ENCODE measurements at regions not wholly inside any gene's neighbourhood (a gene's known extent, or its start where the extent isn't known, plus 50 kb on each side); places are given as distances from the start of the nearest gene placed in this dataset.

GRCh38 chr4:34824515-34824914 is 1419.8 kb downstream of the ARAP2 start:
- Histone ChIP-seq H3K9me3 (ENCODE audit: insufficient read depth, low read depth, low read length) (no peaks in the 10 kb centered on the region), H3K79me2 (ENCODE audit: insufficient read depth, low read length) (no peaks in the 10 kb centered on the region)

GRCh38 chr4:34826660-34827059 is 1417.7 kb downstream of the ARAP2 start:
- no peaks in the 10 kb centered on the region for H3K79me2 ChIP-seq (ENCODE audit: insufficient read depth, low read length)
- H4K20me1 ChIP-seq (ENCODE audit: insufficient read depth, low read length, poor library complexity, severe bottlenecking), result no peaks in the 10 kb centered on the region
- H3F3A ChIP-seq (ENCODE audit: low read depth), result no peaks in the 10 kb centered on the region
- no peak overlapping the region for H2AFZ ChIP-seq (ENCODE audit: low read length)
- H3K4me2 ChIP-seq (ENCODE audit: low read depth, low read length, poor library complexity, severe bottlenecking), result no peak overlapping the region
- H3K4me3 ChIP-seq (ENCODE audit: low read length, poor library complexity, severe bottlenecking), result no peak overlapping the region
- TF ChIP-seq CTCF (conservative IDR thresholded peaks at IDR 0.05; ENCODE audit: low read length) (no peak), EZH2phosphoT487 (IDR thresholded peaks at IDR 0.05; ENCODE audit: borderline replicate concordance) (no peak)
- H3K27me3 ChIP-seq (ENCODE audit: insufficient read depth, low read length, poor library complexity, severe bottlenecking), result no peaks in the 10 kb centered on the region
- no peaks in the 10 kb centered on the region for H3K9me3 ChIP-seq (ENCODE audit: insufficient read depth, low read depth, low read length)
- H3K9ac ChIP-seq (ENCODE audit: low read depth, low read length, poor library complexity, severe bottlenecking), result no peak overlapping the region
- H3K4me1 ChIP-seq (ENCODE audit: insufficient read depth, low read length, poor library complexity, severe bottlenecking), result no peaks in the 10 kb centered on the region
- no peaks in the 10 kb centered on the region for H3K9me2 ChIP-seq (replicated peaks; ENCODE audit: low read depth, low read length)
- no peaks in the 10 kb centered on the region for H3K36me3 ChIP-seq (ENCODE audit: insufficient read depth, low read length)

More at GRCh38 chr4:34824515-34824914, 1419.8 kb downstream of the ARAP2 start:
- Histone ChIP-seq H4K20me1 (ENCODE audit: insufficient read depth, low read length, poor library complexity, severe bottlenecking) (no peaks in the 10 kb centered on the region), H3K9me2 (replicated peaks; ENCODE audit: low read depth, low read length) (no peaks in the 10 kb centered on the region), H3K9ac (ENCODE audit: low read depth, low read length, poor library complexity, severe bottlenecking) (no peak overlapping the region), H3K4me3 (ENCODE audit: low read length, poor library complexity, severe bottlenecking) (no peak overlapping the region), H3K36me3 (ENCODE audit: insufficient read depth, low read length) (no peaks in the 10 kb centered on the region), H3K4me1 (ENCODE audit: insufficient read depth, low read length, poor library complexity, severe bottlenecking) (no peaks in the 10 kb centered on the region), H3K27me3 (ENCODE audit: insufficient read depth, low read length, poor library complexity, severe bottlenecking) (no peaks in the 10 kb centered on the region), H3K4me2 (ENCODE audit: low read depth, low read length, poor library complexity, severe bottlenecking) (no peak overlapping the region), H3F3A (ENCODE audit: low read depth) (no peaks in the 10 kb centered on the region), H2AFZ (ENCODE audit: low read length) (no peak overlapping the region)
- no peak for TF ChIP-seq CTCF (conservative IDR thresholded peaks at IDR 0.05; ENCODE audit: low read length)
- no peak for TF ChIP-seq EZH2phosphoT487 (IDR thresholded peaks at IDR 0.05; ENCODE audit: borderline replicate concordance)

GRCh38 chr4:34845926-34846325 is 1398.4 kb downstream of the ARAP2 start:
- no peaks in the 10 kb centered on the region for H3K27me3 ChIP-seq (ENCODE audit: insufficient read depth, low read length, poor library complexity, severe bottlenecking)
- no peak for TF ChIP-seq CTCF (conservative IDR thresholded peaks at IDR 0.05; ENCODE audit: low read length)
- TF ChIP-seq EZH2phosphoT487 (IDR thresholded peaks at IDR 0.05; ENCODE audit: borderline replicate concordance), result no peak
- no peak overlapping the region for H2AFZ ChIP-seq (ENCODE audit: low read length)
- H3K4me1 ChIP-seq (ENCODE audit: insufficient read depth, low read length, poor library complexity, severe bottlenecking), result no peaks in the 10 kb centered on the region
- no peaks in the 10 kb centered on the region for H4K20me1 ChIP-seq (ENCODE audit: insufficient read depth, low read length, poor library complexity, severe bottlenecking)
- no peaks in the 10 kb centered on the region for H3K79me2 ChIP-seq (ENCODE audit: insufficient read depth, low read length)
- H3F3A ChIP-seq (ENCODE audit: low read depth), result no peaks in the 10 kb centered on the region
- no peak overlapping the region for H3K4me2 ChIP-seq (ENCODE audit: low read depth, low read length, poor library complexity, severe bottlenecking)
- H3K9me2 ChIP-seq (replicated peaks; ENCODE audit: low read depth, low read length), result no peaks in the 10 kb centered on the region
- H3K9me3 ChIP-seq (ENCODE audit: insufficient read depth, low read depth, low read length), result no peaks in the 10 kb centered on the region
- H3K36me3 ChIP-seq (ENCODE audit: insufficient read depth, low read length), result no peaks in the 10 kb centered on the region
- H3K9ac ChIP-seq (ENCODE audit: low read depth, low read length, poor library complexity, severe bottlenecking), result no peak overlapping the region
- no peak overlapping the region for H3K4me3 ChIP-seq (ENCODE audit: low read length, poor library complexity, severe bottlenecking)

All from Loucy (cell line).